GM12878 (cell line): ENCODE measurements at regions not wholly inside any gene's neighbourhood (a gene's known extent, or its start where the extent isn't known, plus 50 kb on each side); places are given as distances from the start of the nearest gene placed in this dataset.

Source experiments
- ATAC-seq: fragments of 200-7000 bp; cut with Tn5 transposase; 3 replicates; pipeline ENCODE4 v1.9.1; 2020; ENCODE audit warnings: mild to moderate bottlenecking, moderate library complexity
- BruUV-seq: library from RNA; stranded (reverse); fragments of 400-500 nt; replicated peaks from 2 replicates; lab custom pipeline; 2021; lab: Mats Ljungman, UMichigan
- CTCF ChIA-PET: fragments of 300-600 bp; sonication (Branson Sonifier 250); formaldehyde crosslinking; extraction: SDS; loops from one replicate; lab custom pipeline; 2021; ENCODE audit warnings: inconsistent platforms; lab: Yijun Ruan, JAX
- POLR2A ChIA-PET: fragments of 350-600 bp; formaldehyde crosslinking; extraction: SDS; loops from one replicate; lab custom pipeline; 2021; ENCODE audit warnings: inconsistent platforms; lab: Charles Lee
- RAD21 ChIA-PET: fragments of 300-600 bp; sonication (Branson Sonifier 250); formaldehyde crosslinking; loops from one replicate; lab custom pipeline; 2023; ENCODE audit warnings: antibody characterized with exemption; ENCODE audit not compliant: unreplicated experiment; lab: Charles Lee
- SMC1A ChIA-PET: fragments of 300-600 bp; sonication (Branson Sonifier 250); formaldehyde crosslinking; loops from one replicate; lab custom pipeline; 2023; ENCODE audit not compliant: unreplicated experiment, uncharacterized antibody; lab: Charles Lee
- DNase-seq: peaks from one replicate; pipeline ENCODE4 v3.0.0-alpha.2; 2011; ENCODE audit warnings: low read depth, low spot score
- FAIRE-seq: peaks from 3 replicates; lab custom pipeline; 2011; peaks lifted over from hg19 to GRCh38; lab: Jason Lieb, UNC
- H2AFZ ChIP-seq: 2 replicates; pipeline ENCODE4 v1.6.0; 2011; ENCODE audit warnings: low read depth, low read length, control low read depth; ENCODE audit not compliant: control insufficient read depth
- H3K27ac ChIP-seq: 2 replicates; pipeline ENCODE4 v1.5.1; 2011; ENCODE audit warnings: control low read depth; ENCODE audit not compliant: control insufficient read depth, insufficient read depth
- H3K27me3 ChIP-seq, 2 experiments: replicated peaks in 1 of 2; 2 replicates each; pipeline versions ENCODE4 v1.6.0 to v1.6.1; 2011; ENCODE audit warnings: low read length in 1 of 2; ENCODE audit not compliant: control insufficient read depth in 2 of 2, insufficient read depth in 2 of 2
- H3K36me3 ChIP-seq, 2 experiments: 2 replicates each; pipeline ENCODE4 v1.5.1; 2011; ENCODE audit warnings: low read length in 1 of 2; ENCODE audit not compliant: control insufficient read depth in 2 of 2, insufficient read depth in 2 of 2
- H3K4me1 ChIP-seq: 2 replicates; pipeline ENCODE4 v1.6.1; 2011; ENCODE audit warnings: mild to moderate bottlenecking, low read length, moderate library complexity, mixed read lengths; ENCODE audit not compliant: control insufficient read depth, insufficient read depth
- H3K4me2 ChIP-seq: 2 replicates; pipeline ENCODE4 v1.6.0; 2011; ENCODE audit warnings: control low read depth; ENCODE audit not compliant: control insufficient read depth, insufficient read depth
- H3K4me3 ChIP-seq: fragments of 200-600 bp; sonication (generic); 2 replicates; pipeline ENCODE4 v1.5.1; 2016
- H3K79me2 ChIP-seq: 2 replicates; pipeline ENCODE4 v1.6.0; 2011; ENCODE audit warnings: low read length; ENCODE audit not compliant: control insufficient read depth, insufficient read depth
- H3K9ac ChIP-seq: 2 replicates; pipeline ENCODE4 v1.8.0; 2011; ENCODE audit warnings: low read length, control low read depth, mixed read lengths; ENCODE audit not compliant: control insufficient read depth, insufficient read depth
- H3K9me3 ChIP-seq: replicated peaks from 3 replicates; pipeline ENCODE4 v1.5.1; 2011; ENCODE audit warnings: mild to moderate bottlenecking, low read length; ENCODE audit not compliant: control insufficient read depth, insufficient read depth
- H4K20me1 ChIP-seq: 2 replicates; pipeline ENCODE4 v1.6.0; 2011; ENCODE audit not compliant: control insufficient read depth, insufficient read depth
- MTA2 ChIP-seq: fragments of 450-650 bp; IDR thresholded peaks from 2 replicates; pipeline ENCODE4 v1.6.1; 2016; ENCODE audit warnings: low read depth, mild to moderate bottlenecking, moderate library complexity
- MXI1 ChIP-seq: fragments of 150-350 bp; IDR thresholded peaks from 2 replicates; pipeline ENCODE4 v1.6.1; 2011; ENCODE audit warnings: low read depth, mild to moderate bottlenecking, inconsistent platforms, low read length, improper control_type of control experiment
- PBX3 ChIP-seq: IDR thresholded peaks from 2 replicates; pipeline ENCODE4 v1.6.1; 2011; ENCODE audit warnings: mild to moderate bottlenecking, low read depth, low read length, moderate library complexity; ENCODE audit not compliant: insufficient replicate concordance
- RB1 ChIP-seq: fragments of 450-650 bp; formaldehyde crosslinking; IDR thresholded peaks from 2 replicates; pipeline ENCODE4 v1.6.1; 2017; ENCODE audit warnings: mild to moderate bottlenecking, borderline replicate concordance
- WGBS: methylation state at CpG from one replicate; pipeline ENCODE4 v1.1.6; 2016; ENCODE audit warnings: low lambda C conversion rate; ENCODE audit not compliant: insufficient replicate concordance, insufficient coverage; ENCODE audit errors: missing lambda C conversion rate; 5-methylcytosine and 5-hydroxymethylcytosine counted together
- in situ Hi-C: fragments of 300-500 bp; cut with MboI; formaldehyde crosslinking; loops from 9 replicates; pipeline ENCODE4 v1.14.3; 2018; ENCODE audit warnings: mixed read lengths
- intact Hi-C: fragments of 100-400 bp; cut with micrococcal nuclease; formaldehyde crosslinking; loops from one replicate; pipeline ENCODE4 v1.14.2; 2022; ENCODE audit not compliant: unreplicated experiment
- TF ChIP-seq, protein P1 (sequence below): IDR thresholded peaks from 2 replicates; pipeline ENCODE4 v1.6.1; 2012; ENCODE audit warnings: low read length, inconsistent platforms
- TF ChIP-seq, protein P2 (sequence below): IDR thresholded peaks from 2 replicates; pipeline ENCODE4 v1.6.1; 2012; ENCODE audit warnings: low read depth, low read length, improper control_type of control experiment

- ChIA-PET RAD21 (no interaction called here), SMC1A (no interaction called here), POLR2A (no interaction called here), CTCF (no interaction called here)
- Histone ChIP-seq H3K79me2 (no peaks in the 10 kb centered on the region), H3K27ac (no peak overlapping the region), H3K27me3 (no peaks in the 10 kb centered on the region), H3K9me3 (no peaks in the 10 kb centered on the region), H3K4me2 (no peak overlapping the region), H3K4me1 (no peaks in the 10 kb centered on the region), H3K36me3 (no peaks in the 10 kb centered on the region), H3K4me3 (no peak overlapping the region), H3K9ac (no peak overlapping the region), H2AFZ (no peak overlapping the region), H4K20me1 (no peaks in the 10 kb centered on the region)
- WGBS = 6% methylated on average over 3 of the region's 3 CpGs
- no peak for TF ChIP-seq MXI1
- TF ChIP-seq RB1 = no peak
- TF ChIP-seq, protein P1, sequence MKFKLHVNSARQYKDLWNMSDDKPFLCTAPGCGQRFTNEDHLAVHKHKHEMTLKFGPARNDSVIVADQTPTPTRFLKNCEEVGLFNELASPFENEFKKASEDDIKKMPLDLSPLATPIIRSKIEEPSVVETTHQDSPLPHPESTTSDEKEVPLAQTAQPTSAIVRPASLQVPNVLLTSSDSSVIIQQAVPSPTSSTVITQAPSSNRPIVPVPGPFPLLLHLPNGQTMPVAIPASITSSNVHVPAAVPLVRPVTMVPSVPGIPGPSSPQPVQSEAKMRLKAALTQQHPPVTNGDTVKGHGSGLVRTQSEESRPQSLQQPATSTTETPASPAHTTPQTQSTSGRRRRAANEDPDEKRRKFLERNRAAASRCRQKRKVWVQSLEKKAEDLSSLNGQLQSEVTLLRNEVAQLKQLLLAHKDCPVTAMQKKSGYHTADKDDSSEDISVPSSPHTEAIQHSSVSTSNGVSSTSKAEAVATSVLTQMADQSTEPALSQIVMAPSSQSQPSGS = no peak
- no peak for TF ChIP-seq PBX3
- no peak for TF ChIP-seq MTA2
- TF ChIP-seq, protein P2, sequence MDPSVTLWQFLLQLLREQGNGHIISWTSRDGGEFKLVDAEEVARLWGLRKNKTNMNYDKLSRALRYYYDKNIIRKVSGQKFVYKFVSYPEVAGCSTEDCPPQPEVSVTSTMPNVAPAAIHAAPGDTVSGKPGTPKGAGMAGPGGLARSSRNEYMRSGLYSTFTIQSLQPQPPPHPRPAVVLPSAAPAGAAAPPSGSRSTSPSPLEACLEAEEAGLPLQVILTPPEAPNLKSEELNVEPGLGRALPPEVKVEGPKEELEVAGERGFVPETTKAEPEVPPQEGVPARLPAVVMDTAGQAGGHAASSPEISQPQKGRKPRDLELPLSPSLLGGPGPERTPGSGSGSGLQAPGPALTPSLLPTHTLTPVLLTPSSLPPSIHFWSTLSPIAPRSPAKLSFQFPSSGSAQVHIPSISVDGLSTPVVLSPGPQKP = no peak
- intact Hi-C loops (loop anchor here (5.0 kb wide), 1 partner anchor 42 kb away; no protein-coding TSS in a partner anchor), in situ Hi-C loops (no loop called here)
- ATAC-seq (no peak), DNase-seq (no peak), FAIRE-seq (no peak)
- BruUV-seq = no TSS peak
Observed at GRCh38 chr9:75429531-75430475, 341.5 kb downstream of the OSTF1 start.
